ENCODE measurements at regions not wholly inside any gene's neighbourhood (a gene's known extent, or its start where the extent isn't known, plus 50 kb on each side); places are given as distances from the start of the nearest gene placed in this dataset.

DNA sequence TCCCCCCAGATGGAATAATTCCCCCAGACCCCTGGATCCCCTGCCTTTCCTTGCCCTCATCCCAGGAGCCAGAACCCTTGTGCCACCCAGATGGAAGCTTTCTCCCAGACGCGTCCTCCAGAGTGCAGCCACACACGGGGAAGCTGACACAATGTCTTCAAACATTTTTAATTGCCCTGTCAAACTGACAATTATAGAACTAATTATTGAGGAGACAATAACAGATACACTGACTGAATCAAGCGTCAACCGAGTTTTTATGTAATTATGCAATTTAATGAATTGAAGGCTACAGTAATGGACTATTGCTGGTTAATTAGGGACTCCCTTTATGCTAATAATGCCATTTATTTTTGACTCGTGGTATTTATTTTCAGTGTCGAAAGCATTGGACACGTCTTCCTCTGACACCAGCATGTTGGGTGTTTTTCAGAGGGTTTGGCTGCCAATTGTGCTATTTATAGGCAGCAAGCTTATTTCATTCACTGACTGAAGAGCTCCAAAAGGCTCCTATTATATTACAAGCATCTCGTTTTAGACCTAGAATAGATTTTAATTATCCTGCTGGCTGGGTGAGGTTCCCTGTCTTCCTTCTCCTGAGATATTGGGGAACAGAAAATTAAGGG, 298.2 kb upstream of the C16orf82 start:
- Histone ChIP-seq H3K4me3 (ENCODE audit: low read depth, low read length) (no peak overlapping the region), H3K36me3 (ENCODE audit: control insufficient read depth, insufficient read depth, low read length) (no peaks in the 10 kb centered on the region), H3K27me3 (ENCODE audit: control insufficient read depth, insufficient read depth, low read length) (no peaks in the 10 kb centered on the region)
- TF ChIP-seq CTCF (IDR thresholded peaks at IDR 0.05; ENCODE audit: insufficient read depth, low read depth, low read length) = no peak
- ChIA-PET CTCF (no interaction called here), POLR2A (no interaction called here)
- no peak for DNase-seq (ENCODE audit: low read depth)

DNA sequence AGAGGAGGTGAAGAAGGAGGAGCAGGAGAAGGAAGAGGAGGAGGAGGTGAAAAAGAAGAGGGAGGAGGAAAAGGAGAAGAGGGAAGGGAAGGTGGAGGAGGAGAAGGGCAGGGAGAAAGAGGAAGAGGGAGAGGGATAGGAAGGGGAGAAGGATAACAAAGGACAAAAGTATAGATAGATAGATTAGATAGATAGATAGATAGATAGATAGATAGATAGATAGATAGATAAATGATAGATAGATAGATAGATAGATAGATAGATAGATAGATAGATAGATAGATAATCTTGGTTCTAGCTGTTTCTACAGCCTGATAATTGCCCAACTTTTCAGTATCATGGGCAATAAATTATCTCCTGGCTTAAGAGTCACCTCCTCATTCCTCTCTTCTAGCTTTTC, 296.2 kb upstream of the C16orf82 start:
- H3K4me3 ChIP-seq (ENCODE audit: low read depth, low read length) = no peak overlapping the region
- TF ChIP-seq CTCF (IDR thresholded peaks at IDR 0.05; ENCODE audit: insufficient read depth, low read depth, low read length) = no peak
- H3K36me3 ChIP-seq (ENCODE audit: control insufficient read depth, insufficient read depth, low read length) = no peaks in the 10 kb centered on the region
- CTCF ChIA-PET = no interaction called here
- no peaks in the 10 kb centered on the region for H3K27me3 ChIP-seq (ENCODE audit: control insufficient read depth, insufficient read depth, low read length)
- POLR2A ChIA-PET = no interaction called here
- DNase-seq (ENCODE audit: low read depth) = no peak

GRCh38 chr16:26772503-26772902, 294.2 kb upstream of the C16orf82 start:
- TF ChIP-seq CTCF (IDR thresholded peaks at IDR 0.05; ENCODE audit: insufficient read depth, low read depth, low read length) = no peak
- Histone ChIP-seq H3K27me3 (ENCODE audit: control insufficient read depth, insufficient read depth, low read length) (no peaks in the 10 kb centered on the region), H3K4me3 (ENCODE audit: low read depth, low read length) (no peak overlapping the region), H3K36me3 (ENCODE audit: control insufficient read depth, insufficient read depth, low read length) (no peaks in the 10 kb centered on the region)
- ChIA-PET POLR2A (no interaction called here), CTCF (no interaction called here)
- no peak for DNase-seq (ENCODE audit: low read depth)

DNA sequence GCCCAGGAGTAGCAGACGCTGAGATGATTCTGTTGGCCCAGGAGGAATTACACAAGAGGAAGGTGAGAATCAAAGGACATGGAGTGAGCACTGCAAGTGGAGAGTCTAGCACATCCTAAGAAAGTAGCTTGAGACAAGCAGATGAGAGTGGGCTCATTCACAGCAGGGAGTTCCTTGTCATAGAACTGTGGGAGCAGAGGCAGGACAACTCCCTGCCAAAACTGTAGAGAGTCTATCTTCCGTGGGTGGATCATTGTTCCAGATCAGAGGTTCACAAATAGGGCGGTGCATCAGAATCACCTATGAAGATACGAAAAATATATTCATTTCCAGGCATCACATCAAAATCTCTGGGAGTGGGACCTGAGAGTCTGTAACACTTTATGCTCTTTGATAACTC, 288.9 kb upstream of the C16orf82 start:
- no peak for DNase-seq (ENCODE audit: low read depth)
- no peak for TF ChIP-seq CTCF (IDR thresholded peaks at IDR 0.05; ENCODE audit: insufficient read depth, low read depth, low read length)
- ChIA-PET CTCF (no interaction called here), POLR2A (no interaction called here)
- H3K36me3 ChIP-seq (ENCODE audit: control insufficient read depth, insufficient read depth, low read length) = no peaks in the 10 kb centered on the region
- no peaks in the 10 kb centered on the region for H3K27me3 ChIP-seq (ENCODE audit: control insufficient read depth, insufficient read depth, low read length)
- no peak overlapping the region for H3K4me3 ChIP-seq (ENCODE audit: low read depth, low read length)

DNA sequence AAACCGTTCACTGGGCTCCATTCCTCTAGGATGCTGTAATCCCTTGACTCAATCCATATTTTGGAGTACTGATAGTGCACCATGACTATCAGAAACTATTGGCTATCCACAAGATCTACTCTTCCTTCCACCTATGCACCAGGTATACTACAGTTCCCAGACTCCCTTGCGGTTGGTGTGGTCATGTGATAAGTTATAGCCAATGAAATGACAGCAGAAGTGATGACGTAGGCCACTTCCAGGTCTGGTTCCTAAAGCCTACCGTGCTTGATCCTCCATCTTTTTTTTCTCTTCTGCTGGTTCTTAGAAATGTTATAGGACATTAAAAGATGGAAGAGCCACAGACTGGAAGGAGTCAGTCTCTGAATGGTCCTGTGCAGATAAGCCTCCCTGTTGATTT, 278.8 kb upstream of the C16orf82 start:
- H3K4me3 ChIP-seq (ENCODE audit: low read depth, low read length) = no peak overlapping the region
- CTCF ChIA-PET = no interaction called here
- DNase-seq (ENCODE audit: low read depth) = no peak
- TF ChIP-seq CTCF (IDR thresholded peaks at IDR 0.05; ENCODE audit: insufficient read depth, low read depth, low read length) = no peak
- no peaks in the 10 kb centered on the region for H3K36me3 ChIP-seq (ENCODE audit: control insufficient read depth, insufficient read depth, low read length)
- H3K27me3 ChIP-seq (ENCODE audit: control insufficient read depth, insufficient read depth, low read length) = no peaks in the 10 kb centered on the region
- POLR2A ChIA-PET = no interaction called here
